ENCODE measurements at regions not wholly inside any gene's neighbourhood (a gene's known extent, or its start where the extent isn't known, plus 50 kb on each side); places are given as distances from the start of the nearest gene placed in this dataset.

DNA sequence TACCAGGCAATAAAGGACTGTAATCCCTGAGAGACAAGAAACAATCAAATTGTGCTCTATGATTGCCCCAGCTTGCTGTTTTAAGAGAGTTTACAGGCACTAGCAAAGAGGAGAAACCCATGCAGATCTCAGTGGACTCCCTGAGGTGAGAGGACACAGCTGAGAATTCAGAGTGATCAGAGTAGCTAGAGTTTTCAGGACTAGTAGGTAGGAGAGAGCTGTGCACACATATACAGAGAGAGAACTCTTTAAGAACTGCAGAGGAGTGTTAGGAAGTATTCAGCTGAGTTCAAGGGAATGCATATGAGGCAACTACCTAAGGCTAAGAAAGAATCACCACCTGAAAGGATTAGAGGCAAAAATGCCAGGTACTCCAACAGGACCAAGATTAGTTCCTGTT is 904.8 kb downstream of the CDH8 start:
- no TSS peak for BruUV-seq (replicated peaks)
- ATAC-seq (no peak), FAIRE-seq (no peak), DNase-seq (ENCODE audit: low spot score) (no peak)
- Histone ChIP-seq H3K36me3 (replicated peaks in 1 of 2; ENCODE audit: control insufficient read depth in 1 of 2, insufficient read depth in 2 of 2, low read length in 2 of 2) (no peaks in the 10 kb centered on the region), H3K4me2 (ENCODE audit: low read depth, low read length) (no peak overlapping the region), H3K9ac (ENCODE audit: insufficient read depth, low read depth, low read length) (no peak overlapping the region), H3K4me3 (replicated peaks in 1 of 3; ENCODE audit: insufficient read depth in 1 of 3, low read depth in 2 of 3, low read length in 3 of 3) (no peak overlapping the region), H4K20me1 (ENCODE audit: insufficient read depth, low read length) (no peaks in the 10 kb centered on the region), H2AFZ (ENCODE audit: low read length) (no peak overlapping the region), H3K27ac (ENCODE audit: extremely low read length, insufficient read depth, low read length) (no peak overlapping the region), H3K4me1 (ENCODE audit: insufficient read depth, low read length) (no peaks in the 10 kb centered on the region), H3K79me2 (ENCODE audit: insufficient read depth, low read length) (no peaks in the 10 kb centered on the region), H3K9me3 (ENCODE audit: low read length) (peaks cover 54% of the 10 kb centered on the region), H3K27me3 (ENCODE audit: control insufficient read depth in 1 of 2, insufficient read depth in 2 of 2, low read length in 2 of 2) (no peaks in the 10 kb centered on the region)
- TF ChIP-seq ZNF335 (CRISPR knock-in tag; IDR thresholded peaks at IDR 0.05) (no peak), FOXC1 (CRISPR knock-in tag; IDR thresholded peaks at IDR 0.05; ENCODE audit: borderline replicate concordance) (no peak), RBM22 (optimal IDR thresholded peaks at IDR 0.05; ENCODE audit: low read length) (no peak), FIP1L1 (IDR thresholded peaks at IDR 0.05; ENCODE audit: borderline replicate concordance, insufficient read depth, low read depth, low read length) (no peak), ZNF780A (CRISPR knock-in tag; IDR thresholded peaks at IDR 0.05) (no peak), HCFC1 (IDR thresholded peaks at IDR 0.05; ENCODE audit: low read depth, low read length) (no peak), SATB2 (CRISPR knock-in tag; IDR thresholded peaks at IDR 0.05) (no peak), SIN3A (IDR thresholded peaks at IDR 0.05; ENCODE audit: borderline replicate concordance, low read depth, low read length) (no peak), PHF21A (CRISPR knock-in tag; IDR thresholded peaks at IDR 0.05) (no peak), ZNF788 (CRISPR knock-in tag; IDR thresholded peaks at IDR 0.05; ENCODE audit: borderline replicate concordance) (no peak), ZNF572 (CRISPR knock-in tag; IDR thresholded peaks at IDR 0.05) (no peak), STAT5B (CRISPR knock-in tag; IDR thresholded peaks at IDR 0.05) (no peak), ZNF136 (CRISPR knock-in tag; IDR thresholded peaks at IDR 0.05; ENCODE audit: low read depth) (no peak)
- TF ChIP-seq, protein P1, sequence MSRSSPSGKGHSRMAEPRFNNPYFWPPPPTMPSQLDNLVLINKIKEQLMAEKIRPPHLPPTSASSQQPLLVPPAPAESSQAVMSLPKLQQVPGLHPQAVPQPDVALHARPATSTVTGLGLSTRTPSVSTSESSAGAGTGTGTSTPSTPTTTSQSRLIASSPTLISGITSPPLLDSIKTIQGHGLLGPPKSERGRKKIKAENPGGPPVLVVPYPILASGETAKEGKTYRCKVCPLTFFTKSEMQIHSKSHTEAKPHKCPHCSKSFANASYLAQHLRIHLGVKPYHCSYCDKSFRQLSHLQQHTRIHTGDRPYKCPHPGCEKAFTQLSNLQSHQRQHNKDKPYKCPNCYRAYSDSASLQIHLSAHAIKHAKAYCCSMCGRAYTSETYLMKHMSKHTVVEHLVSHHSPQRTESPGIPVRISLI (CRISPR knock-in tag; IDR thresholded peaks at IDR 0.05; ENCODE audit: borderline replicate concordance) = no peak
- TF ChIP-seq, protein P2, sequence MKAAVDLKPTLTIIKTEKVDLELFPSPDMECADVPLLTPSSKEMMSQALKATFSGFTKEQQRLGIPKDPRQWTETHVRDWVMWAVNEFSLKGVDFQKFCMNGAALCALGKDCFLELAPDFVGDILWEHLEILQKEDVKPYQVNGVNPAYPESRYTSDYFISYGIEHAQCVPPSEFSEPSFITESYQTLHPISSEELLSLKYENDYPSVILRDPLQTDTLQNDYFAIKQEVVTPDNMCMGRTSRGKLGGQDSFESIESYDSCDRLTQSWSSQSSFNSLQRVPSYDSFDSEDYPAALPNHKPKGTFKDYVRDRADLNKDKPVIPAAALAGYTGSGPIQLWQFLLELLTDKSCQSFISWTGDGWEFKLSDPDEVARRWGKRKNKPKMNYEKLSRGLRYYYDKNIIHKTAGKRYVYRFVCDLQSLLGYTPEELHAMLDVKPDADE (CRISPR knock-in tag; IDR thresholded peaks at IDR 0.05) = no peak
- TF ChIP-seq, protein P3, sequence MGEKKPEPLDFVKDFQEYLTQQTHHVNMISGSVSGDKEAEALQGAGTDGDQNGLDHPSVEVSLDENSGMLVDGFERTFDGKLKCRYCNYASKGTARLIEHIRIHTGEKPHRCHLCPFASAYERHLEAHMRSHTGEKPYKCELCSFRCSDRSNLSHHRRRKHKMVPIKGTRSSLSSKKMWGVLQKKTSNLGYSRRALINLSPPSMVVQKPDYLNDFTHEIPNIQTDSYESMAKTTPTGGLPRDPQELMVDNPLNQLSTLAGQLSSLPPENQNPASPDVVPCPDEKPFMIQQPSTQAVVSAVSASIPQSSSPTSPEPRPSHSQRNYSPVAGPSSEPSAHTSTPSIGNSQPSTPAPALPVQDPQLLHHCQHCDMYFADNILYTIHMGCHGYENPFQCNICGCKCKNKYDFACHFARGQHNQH (CRISPR knock-in tag; IDR thresholded peaks at IDR 0.05) = no peak
- intact Hi-C loops (cut with micrococcal nuclease; ENCODE audit: unreplicated experiment) (no loop called here), in situ Hi-C loops (cut with HindIII; ENCODE audit: extremely low pct_ligation_motif_present, low pct_unique_long_range_greater_than_20kb) (no loop called here)
- POLR2A ChIA-PET = no interaction called here
- CTCF ChIA-PET (ENCODE audit: low intra/inter-chr PET ratio, low total read pairs) = no interaction called here

All from HepG2 (cell line).